ENCODE measurements at regions not wholly inside any gene's neighbourhood (a gene's known extent, or its start where the extent isn't known, plus 50 kb on each side); places are given as distances from the start of the nearest gene placed in this dataset.

DNA sequence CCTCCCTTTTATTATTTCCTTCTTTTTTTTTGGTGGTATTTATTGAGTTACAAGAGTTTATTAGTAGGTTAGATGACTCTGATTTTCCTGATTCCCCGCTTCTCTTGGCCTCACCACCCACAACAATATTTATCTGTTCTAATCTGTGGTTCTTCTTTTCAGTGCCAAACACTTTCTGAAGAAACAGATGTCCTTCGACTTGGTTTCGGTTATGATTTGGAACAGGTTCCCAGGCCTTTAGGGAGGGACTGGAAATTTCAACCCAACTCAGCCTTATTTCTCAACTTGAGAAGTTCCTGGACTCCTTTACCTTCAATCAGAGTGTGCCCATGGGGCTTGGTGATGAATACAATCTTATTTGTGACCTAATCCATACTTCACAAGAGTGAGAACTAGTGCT lies 108.1 kb downstream of the UCHL1 start:
- H3K9me1 ChIP-seq (ENCODE audit: insufficient read depth, low read length), result no peaks in the 10 kb centered on the region
- H3K27ac ChIP-seq (ENCODE audit: insufficient read depth, low read length), result no peak overlapping the region
- BruUV-seq (replicated peaks), result no TSS peak
- CTCF ChIA-PET, result no interaction called here
- no peak overlapping the region for H3K9ac ChIP-seq (ENCODE audit: low read depth, low read length)
- no peaks in the 10 kb centered on the region for H3K79me1 ChIP-seq (ENCODE audit: low read depth in 1 of 2, low read length in 2 of 2)
- no peak overlapping the region for H2BK120ac ChIP-seq (ENCODE audit: low read depth, low read length)
- H3K14ac ChIP-seq (replicated peaks; ENCODE audit: low read depth, low read length), result no peak overlapping the region
- H3K27me3 ChIP-seq (ENCODE audit: control insufficient read depth, insufficient read depth, low read length), result peaks cover 27% of the 10 kb centered on the region
- H4K20me1 ChIP-seq (ENCODE audit: insufficient read depth, low read length), result no peaks in the 10 kb centered on the region
- TF ChIP-seq MAFK (IDR thresholded peaks at IDR 0.05; ENCODE audit: low read depth, low read length), result no peak
- TF ChIP-seq RCOR1 (IDR thresholded peaks at IDR 0.05; ENCODE audit: insufficient replicate concordance, low read length), result no peak
- no peak for TF ChIP-seq SMC3 (IDR thresholded peaks at IDR 0.05; ENCODE audit: low read depth, low read length)
- no peak for TF ChIP-seq POLR2A (IDR thresholded peaks at IDR 0.05; ENCODE audit: low read depth, low read length)
- TF ChIP-seq FOS (IDR thresholded peaks at IDR 0.05; ENCODE audit: low read depth, low read length), result no peak
- TF ChIP-seq, protein P1, sequence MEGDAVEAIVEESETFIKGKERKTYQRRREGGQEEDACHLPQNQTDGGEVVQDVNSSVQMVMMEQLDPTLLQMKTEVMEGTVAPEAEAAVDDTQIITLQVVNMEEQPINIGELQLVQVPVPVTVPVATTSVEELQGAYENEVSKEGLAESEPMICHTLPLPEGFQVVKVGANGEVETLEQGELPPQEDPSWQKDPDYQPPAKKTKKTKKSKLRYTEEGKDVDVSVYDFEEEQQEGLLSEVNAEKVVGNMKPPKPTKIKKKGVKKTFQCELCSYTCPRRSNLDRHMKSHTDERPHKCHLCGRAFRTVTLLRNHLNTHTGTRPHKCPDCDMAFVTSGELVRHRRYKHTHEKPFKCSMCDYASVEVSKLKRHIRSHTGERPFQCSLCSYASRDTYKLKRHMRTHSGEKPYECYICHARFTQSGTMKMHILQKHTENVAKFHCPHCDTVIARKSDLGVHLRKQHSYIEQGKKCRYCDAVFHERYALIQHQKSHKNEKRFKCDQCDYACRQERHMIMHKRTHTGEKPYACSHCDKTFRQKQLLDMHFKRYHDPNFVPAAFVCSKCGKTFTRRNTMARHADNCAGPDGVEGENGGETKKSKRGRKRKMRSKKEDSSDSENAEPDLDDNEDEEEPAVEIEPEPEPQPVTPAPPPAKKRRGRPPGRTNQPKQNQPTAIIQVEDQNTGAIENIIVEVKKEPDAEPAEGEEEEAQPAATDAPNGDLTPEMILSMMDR (conservative IDR thresholded peaks at IDR 0.05; ENCODE audit: low read depth, low read length), result no peak
- no peak for TF ChIP-seq CHD1 (IDR thresholded peaks at IDR 0.05; ENCODE audit: low read depth, low read length)
- no peak for TF ChIP-seq MAZ (IDR thresholded peaks at IDR 0.05; ENCODE audit: borderline replicate concordance, low read depth, low read length)
- TF ChIP-seq, protein P2, sequence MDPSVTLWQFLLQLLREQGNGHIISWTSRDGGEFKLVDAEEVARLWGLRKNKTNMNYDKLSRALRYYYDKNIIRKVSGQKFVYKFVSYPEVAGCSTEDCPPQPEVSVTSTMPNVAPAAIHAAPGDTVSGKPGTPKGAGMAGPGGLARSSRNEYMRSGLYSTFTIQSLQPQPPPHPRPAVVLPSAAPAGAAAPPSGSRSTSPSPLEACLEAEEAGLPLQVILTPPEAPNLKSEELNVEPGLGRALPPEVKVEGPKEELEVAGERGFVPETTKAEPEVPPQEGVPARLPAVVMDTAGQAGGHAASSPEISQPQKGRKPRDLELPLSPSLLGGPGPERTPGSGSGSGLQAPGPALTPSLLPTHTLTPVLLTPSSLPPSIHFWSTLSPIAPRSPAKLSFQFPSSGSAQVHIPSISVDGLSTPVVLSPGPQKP (IDR thresholded peaks at IDR 0.05; ENCODE audit: borderline replicate concordance, low read depth, low read length), result no peak
- no peak for TF ChIP-seq CEBPB (IDR thresholded peaks at IDR 0.05; ENCODE audit: low read depth, low read length)
- TF ChIP-seq BHLHE40 (IDR thresholded peaks at IDR 0.05; ENCODE audit: low read depth, low read length), result no peak
- TF ChIP-seq RAD21 (IDR thresholded peaks at IDR 0.05; ENCODE audit: low read length), result no peak
- no peak for TF ChIP-seq MXI1 (IDR thresholded peaks at IDR 0.05; ENCODE audit: borderline replicate concordance, low read depth, low read length)
- TF ChIP-seq, protein P3, sequence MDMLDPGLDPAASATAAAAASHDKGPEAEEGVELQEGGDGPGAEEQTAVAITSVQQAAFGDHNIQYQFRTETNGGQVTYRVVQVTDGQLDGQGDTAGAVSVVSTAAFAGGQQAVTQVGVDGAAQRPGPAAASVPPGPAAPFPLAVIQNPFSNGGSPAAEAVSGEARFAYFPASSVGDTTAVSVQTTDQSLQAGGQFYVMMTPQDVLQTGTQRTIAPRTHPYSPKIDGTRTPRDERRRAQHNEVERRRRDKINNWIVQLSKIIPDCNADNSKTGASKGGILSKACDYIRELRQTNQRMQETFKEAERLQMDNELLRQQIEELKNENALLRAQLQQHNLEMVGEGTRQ (IDR thresholded peaks at IDR 0.05; ENCODE audit: low read depth, low read length), result no peak
- TF ChIP-seq RFX5 (IDR thresholded peaks at IDR 0.05; ENCODE audit: low read depth, low read length), result no peak
- intact Hi-C loops (cut with micrococcal nuclease) (no loop called here), in situ Hi-C loops (cut with MboI; ENCODE audit: low sequenced_read_pairs) (no loop called here), dilution Hi-C loops (cut with HindIII; ENCODE audit: low sequenced_read_pairs, unreplicated experiment) (no loop called here)
- no peak overlapping the region for H3K23ac ChIP-seq (ENCODE audit: low read depth, low read length)
- DNase-seq (no peak), ATAC-seq (ENCODE audit: low read depth) (no peak)
- no peaks in the 10 kb centered on the region for H3K9me3 ChIP-seq (ENCODE audit: control insufficient read depth, insufficient read depth, low read length)
- no peak overlapping the region for H4K5ac ChIP-seq (ENCODE audit: low read depth, low read length)
- no peak overlapping the region for H3K4ac ChIP-seq (ENCODE audit: low read depth, low read length)
- H2AFZ ChIP-seq (replicated peaks; ENCODE audit: low read length, poor library complexity), result no peak overlapping the region
- no peaks in the 10 kb centered on the region for H3K36me3 ChIP-seq (ENCODE audit: control insufficient read depth, insufficient read depth, low read length)
- H2AK9ac ChIP-seq (replicated peaks; ENCODE audit: low read depth, low read length, poor library complexity), result no peak overlapping the region
- H3K56ac ChIP-seq (ENCODE audit: extremely low read depth, insufficient read depth, low read length), result no peak overlapping the region
- H2BK20ac ChIP-seq (ENCODE audit: low read depth, low read length), result no peak overlapping the region
- no peak overlapping the region for H4K8ac ChIP-seq (ENCODE audit: low read depth in 2 of 2, low read length in 2 of 2)
- H3K4me1 ChIP-seq (ENCODE audit: control insufficient read depth, insufficient read depth, low read length), result no peaks in the 10 kb centered on the region
- H2BK15ac ChIP-seq (ENCODE audit: low read depth, low read length), result no peak overlapping the region
- no peak overlapping the region for H2AK5ac ChIP-seq (ENCODE audit: low read depth, low read length)
- H3K18ac ChIP-seq (ENCODE audit: low read depth, low read length), result no peak overlapping the region
- POLR2A ChIA-PET (ENCODE audit: unreplicated experiment), result no interaction called here
- H3K4me2 ChIP-seq (ENCODE audit: low read depth, low read length), result no peak overlapping the region; the same call in 1 of the 2 replicates
- H4K91ac ChIP-seq (ENCODE audit: insufficient read depth, low read depth, low read length), result no peak overlapping the region
- H2BK5ac ChIP-seq (ENCODE audit: low read depth, low read length, poor library complexity, severe bottlenecking), result no peak overlapping the region
- H3K4me3 ChIP-seq (ENCODE audit: insufficient read depth, low read depth, low read length), result no peak overlapping the region
- WGBS, 2 experiments (ENCODE audit: extremely low coverage in 2 of 2, insufficient read length in 1 of 2), result no CpG with 5 or more reads among the region's 3 CpGs

Data from IMR-90 (cell line).